Vagina (tissue), 2 donors: ENCODE measurements at regions not wholly inside any gene's neighbourhood (a gene's known extent, or its start where the extent isn't known, plus 50 kb on each side); places are given as distances from the start of the nearest gene placed in this dataset.

Experiments
- DNase-seq, 2 donors: peaks; one replicate each; pipeline ENCODE4 v3.0.0-alpha.2; 2017; ENCODE audit errors: extremely low spot score in 2 of 2
- H3K27ac ChIP-seq: fragments of 200-600 bp; sonication (generic); one replicate; pipeline ENCODE4 v1.5.1; 2019
- H3K27me3 ChIP-seq: fragments of 200-600 bp; sonication (generic); one replicate; pipeline ENCODE4 v1.5.1; 2019
- H3K36me3 ChIP-seq, 2 donors: fragments of 200-600 bp; sonication (generic); one replicate each; pipeline ENCODE4 v1.5.1; 2017 to 2019
- H3K4me1 ChIP-seq: fragments of 200-600 bp; sonication (generic); one replicate; pipeline ENCODE4 v1.5.1; 2019
- H3K4me3 ChIP-seq, 2 donors: fragments of 200-600 bp; sonication (generic); 1 replicate in 1 of 2; 2 replicates in 1 of 2; pipeline ENCODE4 v1.5.1; 2016 to 2019
- H3K9me3 ChIP-seq: fragments of 200-600 bp; sonication (generic); one replicate; pipeline ENCODE4 v1.5.1; 2019
- CTCF ChIP-seq, 3 experiments: fragments of 450-650 bp in 2 of 3; fragments of 200-600 bp in 1 of 3; sonication (generic) in 1 of 3; IDR thresholded peaks; one replicate each; pipeline ENCODE4 v1.5.1; 2017 to 2019; ENCODE audit warnings: antibody characterized with exemption in 3 of 3, mild to moderate bottlenecking in 2 of 3, moderate library complexity in 2 of 3
- POLR2A ChIP-seq, 2 donors: fragments of 450-650 bp; IDR thresholded peaks; one replicate each; pipeline ENCODE4 v1.6.1; 2017; ENCODE audit warnings: antibody characterized with exemption in 2 of 2, mild to moderate bottlenecking in 2 of 2, moderate library complexity in 2 of 2
- POLR2AphosphoS5 ChIP-seq, 2 donors: sonication (generic); formaldehyde crosslinking; IDR thresholded peaks; one replicate each; pipeline ENCODE4 v1.9.0; 2017; ENCODE audit warnings: antibody characterized with exemption in 2 of 2, mild to moderate bottlenecking in 2 of 2, low read depth in 1 of 2; ENCODE audit not compliant: insufficient read depth in 1 of 2
- intact Hi-C: fragments of 100-400 bp; cut with DNase I; formaldehyde crosslinking; loops from one replicate; pipeline ENCODE4 v1.15.1; 2023

DNA sequence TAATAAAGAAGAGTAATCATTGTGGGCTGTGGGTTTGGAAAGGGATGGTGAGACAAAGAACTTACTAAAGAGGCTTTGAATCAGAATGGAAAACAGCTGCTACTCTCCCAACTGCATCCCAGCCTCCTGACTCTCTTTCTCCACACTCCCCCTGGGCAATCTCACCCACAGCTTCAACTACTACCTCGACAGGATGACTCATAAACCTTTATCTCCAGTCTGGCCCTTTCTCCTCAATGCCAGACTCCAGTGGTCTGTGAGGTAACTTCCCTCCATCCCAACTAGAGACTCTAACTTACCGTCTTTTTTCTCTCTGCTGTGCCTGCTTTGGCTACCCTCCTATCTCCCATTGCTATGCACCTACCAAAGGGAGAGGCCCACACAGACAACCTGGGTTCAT is 135.3 kb upstream of the RREB1 start:
- no peak overlapping the region for H3K27ac ChIP-seq
- H3K4me3 ChIP-seq = no peak overlapping the region
- intact Hi-C loops = no loop called here
- TF ChIP-seq CTCF (IDR thresholded peaks at IDR 0.05) (no peak), POLR2A (IDR thresholded peaks at IDR 0.05) (no peak), POLR2AphosphoS5 (IDR thresholded peaks at IDR 0.05; ENCODE audit: insufficient read depth in 1 of 2, low read depth in 1 of 2) (no peak)
- H3K9me3 ChIP-seq = no peaks in the 10 kb centered on the region
- peaks cover 4% of the 10 kb centered on the region for H3K4me1 ChIP-seq
- no peaks in the 10 kb centered on the region for H3K27me3 ChIP-seq
- H3K36me3 ChIP-seq = no peaks in the 10 kb centered on the region
- DNase-seq = no peak

DNA sequence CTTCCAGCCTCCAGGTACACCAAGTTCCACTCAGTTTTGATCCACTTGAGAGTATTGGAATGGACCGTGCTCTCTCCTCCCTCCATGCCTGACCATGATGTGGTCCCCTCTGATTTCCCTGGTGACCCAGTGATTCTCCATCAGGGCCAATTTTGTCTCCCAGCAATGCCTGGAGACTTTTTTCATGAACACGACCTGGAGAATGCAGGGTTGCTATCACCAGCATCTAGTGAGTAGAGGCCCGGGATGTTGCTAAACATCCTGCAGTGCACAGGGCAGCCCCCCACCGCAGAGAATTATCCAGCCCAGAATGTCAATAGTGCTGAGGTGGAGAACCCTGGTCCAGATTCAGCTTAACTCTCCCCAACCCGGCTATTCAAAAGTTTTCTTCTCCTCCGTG is 134.0 kb upstream of the RREB1 start:
- TF ChIP-seq POLR2A (IDR thresholded peaks at IDR 0.05) (no peak), CTCF (IDR thresholded peaks at IDR 0.05) (no peak), POLR2AphosphoS5 (IDR thresholded peaks at IDR 0.05; ENCODE audit: insufficient read depth in 1 of 2, low read depth in 1 of 2) (no peak)
- H3K36me3 ChIP-seq = no peaks in the 10 kb centered on the region
- no peaks in the 10 kb centered on the region for H3K27me3 ChIP-seq
- DNase-seq = no peak
- intact Hi-C loops = no loop called here
- H3K9me3 ChIP-seq = no peaks in the 10 kb centered on the region
- H3K4me3 ChIP-seq = no peak overlapping the region
- no peak overlapping the region for H3K27ac ChIP-seq
- peaks cover 4% of the 10 kb centered on the region for H3K4me1 ChIP-seq

DNA sequence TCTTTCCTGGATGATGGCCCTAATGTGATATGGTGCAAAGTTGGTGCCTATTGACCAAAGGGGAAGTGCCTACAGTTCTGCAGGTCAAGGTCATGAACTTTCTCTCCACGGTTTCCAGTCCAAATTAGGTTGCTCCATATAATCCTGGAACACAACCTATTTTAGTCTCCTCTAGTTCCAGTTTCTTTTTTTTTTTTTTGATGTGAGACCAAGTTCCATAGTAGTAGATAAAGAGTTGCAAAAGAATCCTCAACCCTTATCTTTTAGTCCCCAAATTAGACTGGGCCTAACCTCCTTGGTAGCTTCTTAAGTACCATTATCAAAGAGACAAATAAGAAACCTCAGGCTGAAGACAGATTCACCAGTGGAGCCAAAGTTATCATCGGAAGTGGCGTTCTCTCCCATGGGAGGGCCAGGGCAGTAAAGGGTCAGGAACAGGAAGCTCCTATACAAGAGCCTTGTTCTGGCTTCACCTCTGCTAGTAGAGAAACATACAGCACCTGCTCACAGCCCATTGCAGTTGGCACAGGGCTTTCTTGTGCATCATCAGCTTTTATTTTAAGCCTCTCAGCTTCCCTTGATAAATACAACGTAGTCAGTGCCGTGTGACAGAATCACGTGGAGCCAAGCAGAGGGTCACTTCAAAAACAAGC is 132.2 kb upstream of the RREB1 start:
- DNase-seq = no peak
- no peaks in the 10 kb centered on the region for H3K9me3 ChIP-seq
- TF ChIP-seq CTCF (IDR thresholded peaks at IDR 0.05) (no peak), POLR2A (IDR thresholded peaks at IDR 0.05) (no peak), POLR2AphosphoS5 (IDR thresholded peaks at IDR 0.05; ENCODE audit: insufficient read depth in 1 of 2, low read depth in 1 of 2) (no peak)
- H3K27ac ChIP-seq = no peak overlapping the region
- H3K4me3 ChIP-seq = no peak overlapping the region
- no peaks in the 10 kb centered on the region for H3K27me3 ChIP-seq
- intact Hi-C loops = no loop called here
- H3K4me1 ChIP-seq = no peaks in the 10 kb centered on the region
- no peaks in the 10 kb centered on the region for H3K36me3 ChIP-seq

GRCh38 chr6:6976193-6976592 is 131.6 kb upstream of the RREB1 start:
- Histone ChIP-seq H3K9me3 (no peaks in the 10 kb centered on the region), H3K27me3 (no peaks in the 10 kb centered on the region), H3K4me1 (no peaks in the 10 kb centered on the region), H3K4me3 (no peak overlapping the region), H3K36me3 (no peaks in the 10 kb centered on the region), H3K27ac (no peak overlapping the region)
- DNase-seq = no peak
- TF ChIP-seq POLR2AphosphoS5 (IDR thresholded peaks at IDR 0.05; ENCODE audit: insufficient read depth in 1 of 2, low read depth in 1 of 2) (no peak), CTCF (IDR thresholded peaks at IDR 0.05) (no peak), POLR2A (IDR thresholded peaks at IDR 0.05) (no peak)
- intact Hi-C loops = no loop called here

DNA sequence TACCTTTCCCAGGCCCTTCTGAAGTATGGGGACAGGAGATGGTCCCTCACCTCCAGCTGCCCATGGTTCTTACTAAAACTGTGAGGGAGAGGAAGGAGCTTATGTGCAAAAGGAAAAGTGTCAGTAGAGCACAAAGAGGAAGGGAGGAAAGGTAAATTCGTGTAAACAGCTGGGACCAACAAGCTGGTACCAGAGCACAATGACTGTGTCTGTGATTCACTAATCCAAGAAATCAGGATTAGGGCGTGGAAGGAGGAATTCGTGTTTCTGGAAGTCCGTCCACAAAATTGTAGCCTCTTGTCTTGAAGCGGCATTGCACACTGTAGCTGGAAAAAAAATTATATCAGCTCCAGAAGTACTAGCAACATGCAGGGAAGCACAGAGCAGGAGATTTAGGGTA is 129.0 kb upstream of the RREB1 start:
- intact Hi-C loops = no loop called here

More for the DNA sequence above, 129.0 kb upstream of the RREB1 start:
- TF ChIP-seq POLR2A (IDR thresholded peaks at IDR 0.05) (no peak), CTCF (IDR thresholded peaks at IDR 0.05) (no peak), POLR2AphosphoS5 (IDR thresholded peaks at IDR 0.05; ENCODE audit: insufficient read depth in 1 of 2, low read depth in 1 of 2) (no peak)
- Histone ChIP-seq H3K36me3 (no peaks in the 10 kb centered on the region), H3K4me1 (no peaks in the 10 kb centered on the region), H3K27me3 (no peaks in the 10 kb centered on the region), H3K4me3 (no peak overlapping the region), H3K27ac (no peak overlapping the region), H3K9me3 (no peaks in the 10 kb centered on the region)
- DNase-seq = no peak
